ENCODE measurements at regions not wholly inside any gene's neighbourhood (a gene's known extent, or its start where the extent isn't known, plus 50 kb on each side); places are given as distances from the start of the nearest gene placed in this dataset.

DNA sequence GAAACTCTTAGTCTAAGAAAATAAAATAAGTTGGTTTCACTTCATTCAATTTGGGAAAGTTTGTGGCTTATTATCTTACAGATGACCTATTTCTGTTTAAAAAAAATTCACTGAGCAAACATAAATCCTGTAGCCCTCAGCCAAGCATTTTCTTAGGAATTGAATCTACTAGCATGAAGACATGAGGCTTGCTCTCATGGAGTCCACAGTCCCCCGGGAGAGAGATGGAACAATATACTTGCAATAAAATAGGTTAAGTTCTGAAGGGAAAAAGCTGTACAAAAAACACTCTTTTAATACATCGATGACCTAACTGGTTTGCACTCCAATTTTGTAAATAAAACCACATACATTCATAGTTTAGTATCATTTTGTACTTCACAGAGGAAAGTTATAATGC is 642.6 kb upstream of the FAM241A start:
- H3K4me1 ChIP-seq (ENCODE audit: control insufficient read depth in 3 of 3, insufficient read depth in 3 of 3, low read length in 3 of 3): no peaks in the 10 kb centered on the region
- no peak overlapping the region for H3K9ac ChIP-seq (ENCODE audit: low read depth in 1 of 3, low read length in 3 of 3)
- H3K4me3 ChIP-seq (ENCODE audit: low read length in 3 of 3): no peak overlapping the region
- no peaks in the 10 kb centered on the region for H3K9me3 ChIP-seq (ENCODE audit: control insufficient read depth in 3 of 3, low read length in 3 of 3)
- no peaks in the 10 kb centered on the region for H3K36me3 ChIP-seq (ENCODE audit: control insufficient read depth in 3 of 3, insufficient read depth in 3 of 3, low read length in 3 of 3)
- no peak overlapping the region for H3K27ac ChIP-seq (ENCODE audit: low read depth, low read length)
- no peaks in the 10 kb centered on the region for H3K27me3 ChIP-seq (ENCODE audit: control insufficient read depth in 3 of 3, insufficient read depth in 3 of 3, low read length in 3 of 3)

DNA sequence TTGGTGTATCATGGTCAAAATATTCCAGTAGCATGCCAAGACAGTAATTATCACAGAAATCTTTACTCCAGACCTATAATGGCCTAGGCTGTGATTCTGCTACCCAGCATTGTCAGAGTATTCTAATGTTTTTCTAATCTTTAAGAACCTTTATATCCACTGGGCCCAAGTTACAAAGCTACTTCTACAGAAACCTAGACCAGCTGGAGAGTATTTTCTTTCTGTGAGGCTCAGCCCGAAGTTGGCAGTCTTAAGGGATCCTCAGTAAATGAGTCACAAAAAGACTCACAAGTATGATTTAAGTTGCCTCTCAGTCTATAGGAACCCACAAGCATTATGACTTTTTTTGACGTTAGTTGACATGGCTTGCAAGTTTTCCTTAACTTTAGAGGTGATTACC is 638.5 kb upstream of the FAM241A start:
- Histone ChIP-seq H3K27me3 (ENCODE audit: control insufficient read depth in 3 of 3, insufficient read depth in 3 of 3, low read length in 3 of 3) (no peaks in the 10 kb centered on the region), H3K9ac (ENCODE audit: low read depth in 1 of 3, low read length in 3 of 3) (no peak overlapping the region), H3K4me3 (ENCODE audit: low read length in 3 of 3) (no peak overlapping the region), H3K9me3 (ENCODE audit: control insufficient read depth in 3 of 3, low read length in 3 of 3) (no peaks in the 10 kb centered on the region), H3K36me3 (ENCODE audit: control insufficient read depth in 3 of 3, insufficient read depth in 3 of 3, low read length in 3 of 3) (no peaks in the 10 kb centered on the region), H3K27ac (ENCODE audit: low read depth, low read length) (no peak overlapping the region), H3K4me1 (ENCODE audit: control insufficient read depth in 3 of 3, insufficient read depth in 3 of 3, low read length in 3 of 3) (no peaks in the 10 kb centered on the region)

DNA sequence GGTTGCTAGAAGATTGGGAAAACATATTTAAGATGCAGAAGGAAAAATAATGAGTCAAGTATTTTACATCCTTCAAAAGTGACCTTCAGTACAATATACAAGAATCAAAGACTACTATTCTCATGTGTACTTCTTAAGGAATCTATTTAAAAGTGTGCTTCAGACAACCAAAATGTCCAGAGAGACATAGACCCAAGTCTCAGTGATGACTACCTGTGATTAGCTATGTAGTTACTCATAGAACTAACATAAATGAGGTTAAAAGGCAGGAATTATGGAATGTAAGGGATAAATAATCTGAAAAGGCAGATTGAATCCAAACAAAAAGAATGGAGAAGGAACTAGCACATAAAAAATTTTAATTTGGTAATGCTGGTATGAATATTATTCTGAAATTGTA is 634.7 kb upstream of the FAM241A start:
- no peak overlapping the region for H3K9ac ChIP-seq (ENCODE audit: low read depth in 1 of 3, low read length in 3 of 3)
- no peaks in the 10 kb centered on the region for H3K9me3 ChIP-seq (ENCODE audit: control insufficient read depth in 3 of 3, low read length in 3 of 3)
- no peaks in the 10 kb centered on the region for H3K27me3 ChIP-seq (ENCODE audit: control insufficient read depth in 3 of 3, insufficient read depth in 3 of 3, low read length in 3 of 3)
- no peak overlapping the region for H3K27ac ChIP-seq (ENCODE audit: low read depth, low read length)
- H3K4me3 ChIP-seq (ENCODE audit: low read length in 3 of 3): no peak overlapping the region
- H3K36me3 ChIP-seq (ENCODE audit: control insufficient read depth in 3 of 3, insufficient read depth in 3 of 3, low read length in 3 of 3): no peaks in the 10 kb centered on the region
- no peaks in the 10 kb centered on the region for H3K4me1 ChIP-seq (ENCODE audit: control insufficient read depth in 3 of 3, insufficient read depth in 3 of 3, low read length in 3 of 3)

DNA sequence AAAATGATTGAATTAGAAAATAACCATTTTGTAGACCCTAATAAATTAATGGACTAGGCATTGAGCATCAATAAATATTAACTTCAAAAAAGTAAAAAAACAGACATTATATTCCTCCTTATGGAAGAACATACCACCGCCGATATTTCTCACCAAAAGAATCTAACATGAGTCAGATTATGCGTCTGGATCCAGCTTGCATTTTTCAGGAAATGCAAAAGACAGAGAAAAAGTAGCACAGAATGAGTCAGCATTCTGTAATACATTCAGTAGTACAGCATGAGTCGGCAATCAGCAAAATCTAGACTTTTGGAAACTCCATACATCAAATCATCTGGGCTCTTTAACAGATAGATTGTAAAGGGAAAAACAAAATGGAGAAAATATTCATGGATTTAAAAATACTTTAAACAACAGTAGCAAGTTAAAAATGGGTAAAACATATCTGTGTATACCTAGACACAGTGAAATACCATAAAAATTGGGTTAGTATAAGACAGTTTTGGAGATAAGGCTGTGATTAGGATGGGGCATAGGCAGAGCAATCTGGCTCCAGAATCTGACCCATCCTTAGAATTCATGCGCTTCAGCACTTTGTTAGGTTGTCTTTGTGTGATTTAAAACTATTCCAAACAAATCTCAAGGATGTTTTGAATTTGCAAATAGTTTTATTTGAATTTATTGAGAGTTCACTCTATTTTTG is 633.0 kb upstream of the FAM241A start:
- Histone ChIP-seq H3K27ac (ENCODE audit: low read depth, low read length) (no peak overlapping the region), H3K36me3 (ENCODE audit: control insufficient read depth in 3 of 3, insufficient read depth in 3 of 3, low read length in 3 of 3) (no peaks in the 10 kb centered on the region), H3K4me1 (ENCODE audit: control insufficient read depth in 3 of 3, insufficient read depth in 3 of 3, low read length in 3 of 3) (no peaks in the 10 kb centered on the region), H3K4me3 (ENCODE audit: low read length in 3 of 3) (no peak overlapping the region), H3K27me3 (ENCODE audit: control insufficient read depth in 3 of 3, insufficient read depth in 3 of 3, low read length in 3 of 3) (no peaks in the 10 kb centered on the region), H3K9me3 (ENCODE audit: control insufficient read depth in 3 of 3, low read length in 3 of 3) (no peaks in the 10 kb centered on the region), H3K9ac (ENCODE audit: low read depth in 1 of 3, low read length in 3 of 3) (no peak overlapping the region)

DNA sequence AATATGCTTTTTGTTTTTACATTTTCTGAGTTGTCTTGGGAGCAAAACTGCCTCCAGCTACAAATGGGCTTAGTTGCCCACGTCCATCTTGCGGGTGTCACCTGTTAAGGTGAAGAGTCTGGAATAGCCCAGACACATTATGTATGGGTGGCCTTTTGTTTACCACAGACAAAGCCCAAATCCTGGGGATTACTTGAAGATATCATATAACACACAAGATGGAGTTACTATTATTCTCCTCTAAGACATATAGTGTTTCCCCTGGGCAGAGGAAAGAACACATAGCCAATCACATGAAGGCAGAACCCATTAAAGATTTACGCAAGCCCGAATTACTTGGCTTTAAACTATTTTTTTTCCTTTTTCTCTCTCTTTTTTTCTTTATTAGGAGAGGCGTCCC is 625.6 kb upstream of the FAM241A start:
- no peaks in the 10 kb centered on the region for H3K36me3 ChIP-seq (ENCODE audit: control insufficient read depth in 3 of 3, insufficient read depth in 3 of 3, low read length in 3 of 3)
- H3K9me3 ChIP-seq (ENCODE audit: control insufficient read depth in 3 of 3, low read length in 3 of 3): peaks cover 0 to 2% (median 0%) of the 10 kb centered on the region in 3 donors
- H3K27ac ChIP-seq (ENCODE audit: low read depth, low read length): no peak overlapping the region
- H3K4me1 ChIP-seq (ENCODE audit: control insufficient read depth in 3 of 3, insufficient read depth in 3 of 3, low read length in 3 of 3): no peaks in the 10 kb centered on the region
- no peak overlapping the region for H3K9ac ChIP-seq (ENCODE audit: low read depth in 1 of 3, low read length in 3 of 3)
- no peaks in the 10 kb centered on the region for H3K27me3 ChIP-seq (ENCODE audit: control insufficient read depth in 3 of 3, insufficient read depth in 3 of 3, low read length in 3 of 3)
- no peak overlapping the region for H3K4me3 ChIP-seq (ENCODE audit: low read length in 3 of 3)

DNA sequence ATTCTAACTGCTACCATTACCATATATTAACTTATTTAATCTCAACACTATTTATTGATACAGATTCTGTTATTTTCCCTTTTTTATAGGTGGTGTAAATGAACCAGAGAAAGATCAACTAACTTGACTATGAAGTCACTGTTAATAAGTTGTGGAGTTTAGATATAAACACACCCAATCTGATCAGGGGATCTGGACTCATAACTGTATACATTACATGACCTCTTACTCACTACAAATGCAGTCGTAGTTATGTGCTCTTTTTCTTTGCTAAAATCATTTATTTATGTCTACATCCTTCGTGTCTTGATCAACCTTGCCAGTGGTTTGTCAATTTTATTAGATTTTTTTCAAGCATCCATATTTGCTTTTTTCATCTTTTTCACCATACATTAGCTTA is 614.8 kb upstream of the FAM241A start:
- no peak overlapping the region for H3K9ac ChIP-seq (ENCODE audit: low read depth in 1 of 3, low read length in 3 of 3)
- no peaks in the 10 kb centered on the region for H3K27me3 ChIP-seq (ENCODE audit: control insufficient read depth in 3 of 3, insufficient read depth in 3 of 3, low read length in 3 of 3)
- no peaks in the 10 kb centered on the region for H3K36me3 ChIP-seq (ENCODE audit: control insufficient read depth in 3 of 3, insufficient read depth in 3 of 3, low read length in 3 of 3)
- no peaks in the 10 kb centered on the region for H3K4me1 ChIP-seq (ENCODE audit: control insufficient read depth in 3 of 3, insufficient read depth in 3 of 3, low read length in 3 of 3)
- no peak overlapping the region for H3K4me3 ChIP-seq (ENCODE audit: low read length in 3 of 3)
- no peak overlapping the region for H3K27ac ChIP-seq (ENCODE audit: low read depth, low read length)
- H3K9me3 ChIP-seq (ENCODE audit: control insufficient read depth in 3 of 3, low read length in 3 of 3): no peaks in the 10 kb centered on the region

DNA sequence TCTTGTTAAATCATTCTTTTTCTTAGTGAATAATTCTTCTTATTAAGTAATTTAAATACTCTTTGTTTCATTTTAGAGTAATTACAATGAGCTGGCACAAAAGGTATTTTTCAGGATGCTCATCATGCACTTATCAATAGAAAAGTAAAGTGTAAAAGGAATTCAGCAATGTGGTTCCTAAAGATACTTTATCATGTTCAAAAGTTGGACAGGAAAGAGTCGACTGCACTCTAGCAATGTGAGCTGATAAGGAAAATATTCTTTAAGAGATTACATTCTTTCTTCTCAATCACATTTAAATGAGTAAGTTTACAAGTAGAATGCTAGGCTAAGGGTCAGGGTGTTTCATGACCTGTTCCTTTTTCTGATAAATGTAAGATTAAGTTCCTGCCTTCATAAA is 609.5 kb upstream of the FAM241A start:
- Histone ChIP-seq H3K9ac (ENCODE audit: low read depth in 1 of 3, low read length in 3 of 3) (no peak overlapping the region), H3K27me3 (ENCODE audit: control insufficient read depth in 3 of 3, insufficient read depth in 3 of 3, low read length in 3 of 3) (no peaks in the 10 kb centered on the region), H3K9me3 (ENCODE audit: control insufficient read depth in 3 of 3, low read length in 3 of 3) (no peaks in the 10 kb centered on the region), H3K27ac (ENCODE audit: low read depth, low read length) (no peak overlapping the region), H3K36me3 (ENCODE audit: control insufficient read depth in 3 of 3, insufficient read depth in 3 of 3, low read length in 3 of 3) (no peaks in the 10 kb centered on the region), H3K4me3 (ENCODE audit: low read length in 3 of 3) (no peak overlapping the region), H3K4me1 (ENCODE audit: control insufficient read depth in 3 of 3, insufficient read depth in 3 of 3, low read length in 3 of 3) (no peaks in the 10 kb centered on the region)

DNA sequence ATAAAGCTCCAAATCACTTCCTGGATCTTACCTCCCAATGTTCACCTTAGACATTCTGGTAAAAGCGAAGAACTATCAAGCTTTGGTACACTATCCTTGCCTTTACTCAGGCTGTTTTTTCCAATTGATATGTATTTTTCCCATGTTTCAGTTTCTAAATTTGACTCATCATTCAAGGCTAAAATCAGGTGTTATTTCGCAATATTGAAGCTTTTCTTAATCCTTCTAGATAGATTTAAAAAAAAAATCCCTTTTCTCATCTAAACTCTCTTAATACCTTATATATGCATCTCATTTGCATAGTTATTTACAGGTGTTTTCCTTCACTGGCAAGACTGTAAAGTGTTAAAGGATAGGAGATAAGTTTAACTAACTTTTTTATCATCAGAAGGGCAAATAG is 608.1 kb upstream of the FAM241A start:
- no peak overlapping the region for H3K27ac ChIP-seq (ENCODE audit: low read depth, low read length)
- no peak overlapping the region for H3K4me3 ChIP-seq (ENCODE audit: low read length in 3 of 3)
- no peaks in the 10 kb centered on the region for H3K27me3 ChIP-seq (ENCODE audit: control insufficient read depth in 3 of 3, insufficient read depth in 3 of 3, low read length in 3 of 3)
- H3K4me1 ChIP-seq (ENCODE audit: control insufficient read depth in 3 of 3, insufficient read depth in 3 of 3, low read length in 3 of 3): no peaks in the 10 kb centered on the region
- H3K9me3 ChIP-seq (ENCODE audit: control insufficient read depth in 3 of 3, low read length in 3 of 3): no peaks in the 10 kb centered on the region
- no peaks in the 10 kb centered on the region for H3K36me3 ChIP-seq (ENCODE audit: control insufficient read depth in 3 of 3, insufficient read depth in 3 of 3, low read length in 3 of 3)
- H3K9ac ChIP-seq (ENCODE audit: low read depth in 1 of 3, low read length in 3 of 3): no peak overlapping the region

DNA sequence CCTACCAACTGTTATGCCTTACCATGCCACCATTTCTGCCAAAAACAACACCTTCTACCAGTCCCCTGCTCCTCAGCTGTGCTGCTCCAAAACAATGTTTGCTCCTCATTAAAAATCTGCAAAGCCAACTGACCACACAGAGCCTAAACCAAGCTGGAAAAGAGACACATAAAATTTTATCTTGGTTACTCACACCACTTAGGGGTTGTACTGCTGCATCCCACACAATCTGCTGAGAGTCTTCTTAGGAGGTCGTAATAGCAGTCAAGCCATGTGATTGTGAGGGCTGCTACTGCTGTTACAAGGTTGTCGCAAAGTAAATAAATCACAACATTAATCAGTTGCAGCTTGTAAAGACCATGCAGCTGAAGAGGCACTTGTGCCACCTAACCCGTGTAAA is 607.4 kb upstream of the FAM241A start:
- no peak overlapping the region for H3K27ac ChIP-seq (ENCODE audit: low read depth, low read length)
- no peaks in the 10 kb centered on the region for H3K36me3 ChIP-seq (ENCODE audit: control insufficient read depth in 3 of 3, insufficient read depth in 3 of 3, low read length in 3 of 3)
- H3K27me3 ChIP-seq (ENCODE audit: control insufficient read depth in 3 of 3, insufficient read depth in 3 of 3, low read length in 3 of 3): no peaks in the 10 kb centered on the region
- H3K4me3 ChIP-seq (ENCODE audit: low read length in 3 of 3): no peak overlapping the region
- no peaks in the 10 kb centered on the region for H3K4me1 ChIP-seq (ENCODE audit: control insufficient read depth in 3 of 3, insufficient read depth in 3 of 3, low read length in 3 of 3)
- no peaks in the 10 kb centered on the region for H3K9me3 ChIP-seq (ENCODE audit: control insufficient read depth in 3 of 3, low read length in 3 of 3)
- H3K9ac ChIP-seq (ENCODE audit: low read depth in 1 of 3, low read length in 3 of 3): no peak overlapping the region

DNA sequence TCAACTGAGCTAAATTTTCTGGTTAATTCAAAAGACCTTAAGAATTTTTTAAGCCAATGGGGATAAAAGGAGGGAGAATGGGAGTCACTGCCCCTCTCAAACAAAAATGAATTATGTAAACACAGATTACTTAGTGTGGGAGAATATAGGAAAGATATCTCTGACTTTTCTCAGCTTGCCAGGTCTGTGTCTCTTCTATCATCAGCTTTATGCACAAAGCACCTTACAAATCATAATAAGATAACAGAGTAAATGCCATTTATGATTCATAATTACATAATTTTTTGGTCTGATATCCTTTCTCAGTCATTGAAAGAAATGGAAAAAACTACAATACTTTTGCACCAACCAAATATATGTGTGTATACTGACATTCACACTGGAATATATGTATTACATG is 604.6 kb upstream of the FAM241A start:
- no peak overlapping the region for H3K4me3 ChIP-seq (ENCODE audit: low read length in 3 of 3)
- no peaks in the 10 kb centered on the region for H3K4me1 ChIP-seq (ENCODE audit: control insufficient read depth in 3 of 3, insufficient read depth in 3 of 3, low read length in 3 of 3)
- no peak overlapping the region for H3K9ac ChIP-seq (ENCODE audit: low read depth in 1 of 3, low read length in 3 of 3)
- H3K27ac ChIP-seq (ENCODE audit: low read depth, low read length): no peak overlapping the region
- no peaks in the 10 kb centered on the region for H3K9me3 ChIP-seq (ENCODE audit: control insufficient read depth in 3 of 3, low read length in 3 of 3)
- no peaks in the 10 kb centered on the region for H3K27me3 ChIP-seq (ENCODE audit: control insufficient read depth in 3 of 3, insufficient read depth in 3 of 3, low read length in 3 of 3)
- H3K36me3 ChIP-seq (ENCODE audit: control insufficient read depth in 3 of 3, insufficient read depth in 3 of 3, low read length in 3 of 3): no peaks in the 10 kb centered on the region

DNA sequence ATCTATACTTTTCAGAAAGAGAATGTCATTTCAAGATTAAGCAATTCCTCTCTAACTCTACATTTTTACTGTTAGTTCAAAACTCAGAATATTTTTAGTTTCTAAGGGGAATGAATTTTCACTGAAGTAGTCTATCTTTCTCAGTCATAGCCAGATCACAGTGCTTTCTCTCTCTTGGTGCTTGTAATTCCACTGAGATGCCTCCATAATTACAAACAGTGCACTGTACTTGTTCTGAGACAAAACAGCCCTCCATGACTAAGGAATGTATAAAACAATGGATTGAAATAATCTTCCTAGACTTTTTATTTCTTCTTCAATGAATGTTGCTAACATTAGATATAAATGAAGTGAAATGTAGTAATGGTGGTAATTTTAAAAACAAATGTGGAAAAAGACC is 603.2 kb upstream of the FAM241A start:
- no peaks in the 10 kb centered on the region for H3K36me3 ChIP-seq (ENCODE audit: control insufficient read depth in 3 of 3, insufficient read depth in 3 of 3, low read length in 3 of 3)
- no peaks in the 10 kb centered on the region for H3K27me3 ChIP-seq (ENCODE audit: control insufficient read depth in 3 of 3, insufficient read depth in 3 of 3, low read length in 3 of 3)
- no peaks in the 10 kb centered on the region for H3K4me1 ChIP-seq (ENCODE audit: control insufficient read depth in 3 of 3, insufficient read depth in 3 of 3, low read length in 3 of 3)
- no peak overlapping the region for H3K4me3 ChIP-seq (ENCODE audit: low read length in 3 of 3)
- no peak overlapping the region for H3K27ac ChIP-seq (ENCODE audit: low read depth, low read length)
- no peaks in the 10 kb centered on the region for H3K9me3 ChIP-seq (ENCODE audit: control insufficient read depth in 3 of 3, low read length in 3 of 3)
- H3K9ac ChIP-seq (ENCODE audit: low read depth in 1 of 3, low read length in 3 of 3): no peak overlapping the region
